ENCODE measurements at regions not wholly inside any gene's neighbourhood (a gene's known extent, or its start where the extent isn't known, plus 50 kb on each side); places are given as distances from the start of the nearest gene placed in this dataset.

DNA sequence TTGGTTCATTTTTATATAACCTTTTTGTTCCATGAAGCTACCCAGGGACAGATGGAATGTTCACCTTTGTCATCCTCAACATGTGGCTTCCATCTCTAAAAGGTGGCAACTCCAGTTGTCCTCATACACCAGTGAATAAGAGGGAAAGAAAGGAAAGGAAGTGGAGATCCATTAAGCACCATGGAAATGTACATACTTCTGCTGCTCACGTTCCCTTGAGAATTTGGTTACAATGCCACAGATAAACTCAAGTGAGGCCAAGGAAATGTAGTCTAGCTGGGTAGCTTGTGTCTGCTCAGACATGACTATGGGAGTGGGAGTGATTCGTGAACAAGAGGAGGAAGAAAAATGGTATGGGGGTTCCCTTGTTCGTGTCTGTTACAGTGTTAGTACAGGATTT lies 237.1 kb upstream of the FAM3C start:
- Histone ChIP-seq H3K18ac (ENCODE audit: low read depth, low read length) (no peak overlapping the region), H2BK15ac (ENCODE audit: low read depth, low read length) (no peak overlapping the region), H2AK9ac (replicated peaks; ENCODE audit: low read depth, low read length, poor library complexity) (no peak overlapping the region), H2BK120ac (ENCODE audit: low read depth, low read length) (no peak overlapping the region), H3K14ac (replicated peaks; ENCODE audit: low read depth, low read length) (no peak overlapping the region), H2AK5ac (ENCODE audit: low read depth, low read length) (no peak overlapping the region), H3K23ac (ENCODE audit: low read depth, low read length) (no peak overlapping the region), H3K4ac (ENCODE audit: low read depth, low read length) (no peak overlapping the region), H4K8ac (ENCODE audit: low read depth in 2 of 2, low read length in 2 of 2) (no peak overlapping the region), H3K27ac (ENCODE audit: insufficient read depth, low read length) (no peak overlapping the region), H4K91ac (ENCODE audit: insufficient read depth, low read depth, low read length) (no peak overlapping the region), H3K4me3 (ENCODE audit: insufficient read depth, low read depth, low read length) (no peak overlapping the region), H4K20me1 (ENCODE audit: insufficient read depth, low read length) (no peaks in the 10 kb centered on the region), H3K56ac (ENCODE audit: extremely low read depth, insufficient read depth, low read length) (no peak overlapping the region), H4K5ac (ENCODE audit: low read depth, low read length) (no peak overlapping the region), H3K4me1 (ENCODE audit: control insufficient read depth, insufficient read depth, low read length) (no peaks in the 10 kb centered on the region), H3K9me3 (ENCODE audit: control insufficient read depth, insufficient read depth, low read length) (no peaks in the 10 kb centered on the region), H3K9me1 (ENCODE audit: insufficient read depth, low read length) (no peaks in the 10 kb centered on the region), H2BK5ac (ENCODE audit: low read depth, low read length, poor library complexity, severe bottlenecking) (no peak overlapping the region), H3K4me2 (ENCODE audit: low read depth, low read length) (no peak overlapping the region), H2BK20ac (ENCODE audit: low read depth, low read length) (no peak overlapping the region), H3K79me1 (ENCODE audit: low read depth in 1 of 2, low read length in 2 of 2) (no peaks in the 10 kb centered on the region), H3K9ac (ENCODE audit: low read depth, low read length) (no peak overlapping the region), H3K27me3 (ENCODE audit: control insufficient read depth, insufficient read depth, low read length) (no peaks in the 10 kb centered on the region), H3K36me3 (ENCODE audit: control insufficient read depth, insufficient read depth, low read length) (no peaks in the 10 kb centered on the region), H2AFZ (replicated peaks; ENCODE audit: low read length, poor library complexity) (no peak overlapping the region)
- no TSS peak for BruUV-seq (replicated peaks)
- CTCF ChIA-PET: no interaction called here
- POLR2A ChIA-PET (ENCODE audit: unreplicated experiment): no interaction called here
- TF ChIP-seq MAFK (IDR thresholded peaks at IDR 0.05; ENCODE audit: low read depth, low read length): no peak
- TF ChIP-seq RAD21 (IDR thresholded peaks at IDR 0.05; ENCODE audit: low read length): no peak
- no peak for TF ChIP-seq RCOR1 (IDR thresholded peaks at IDR 0.05; ENCODE audit: insufficient replicate concordance, low read length)
- TF ChIP-seq MAZ (IDR thresholded peaks at IDR 0.05; ENCODE audit: borderline replicate concordance, low read depth, low read length): no peak
- no peak for TF ChIP-seq NFE2L2 (IDR thresholded peaks at IDR 0.05; ENCODE audit: low read depth, low read length)
- no peak for TF ChIP-seq CHD1 (IDR thresholded peaks at IDR 0.05; ENCODE audit: low read depth, low read length)
- no peak for TF ChIP-seq CTCF (conservative IDR thresholded peaks at IDR 0.05; ENCODE audit: low read depth, low read length)
- TF ChIP-seq MXI1 (IDR thresholded peaks at IDR 0.05; ENCODE audit: borderline replicate concordance, low read depth, low read length): no peak
- TF ChIP-seq SMC3 (IDR thresholded peaks at IDR 0.05; ENCODE audit: low read depth, low read length): no peak
- no peak for TF ChIP-seq CEBPB (IDR thresholded peaks at IDR 0.05; ENCODE audit: low read depth, low read length)
- intact Hi-C loops (cut with micrococcal nuclease): no loop called here
- DNase-seq: no peak
- WGBS, 2 experiments (ENCODE audit: extremely low coverage in 2 of 2, insufficient read length in 1 of 2): no CpG with 5 or more reads among the region's 3 CpGs
- dilution Hi-C loops (cut with HindIII; ENCODE audit: low sequenced_read_pairs, unreplicated experiment): no loop called here
- ATAC-seq (ENCODE audit: low read depth): no peak
- in situ Hi-C loops (cut with MboI; ENCODE audit: low sequenced_read_pairs): no loop called here

Measured in IMR-90 (cell line).